Prostate gland (tissue), 2 donors: ENCODE measurements at regions not wholly inside any gene's neighbourhood (a gene's known extent, or its start where the extent isn't known, plus 50 kb on each side); places are given as distances from the start of the nearest gene placed in this dataset.

ENCODE experiments used
- CTCF ChIP-seq, 4 experiments: fragments of 200-600 bp in 2 of 4; fragments of 450-650 bp in 2 of 4; sonication (generic) in 2 of 4; IDR thresholded peaks; 1 replicate in 3 of 4; 2 replicates in 1 of 4; pipeline ENCODE4 v1.5.1; 2016 to 2019; ENCODE audit warnings: antibody characterized with exemption in 4 of 4, mild to moderate bottlenecking in 2 of 4, moderate library complexity in 2 of 4
- POLR2A ChIP-seq: fragments of 450-650 bp; IDR thresholded peaks from one replicate; pipeline ENCODE4 v1.6.1; 2016; ENCODE audit warnings: antibody characterized with exemption, mild to moderate bottlenecking

DNA sequence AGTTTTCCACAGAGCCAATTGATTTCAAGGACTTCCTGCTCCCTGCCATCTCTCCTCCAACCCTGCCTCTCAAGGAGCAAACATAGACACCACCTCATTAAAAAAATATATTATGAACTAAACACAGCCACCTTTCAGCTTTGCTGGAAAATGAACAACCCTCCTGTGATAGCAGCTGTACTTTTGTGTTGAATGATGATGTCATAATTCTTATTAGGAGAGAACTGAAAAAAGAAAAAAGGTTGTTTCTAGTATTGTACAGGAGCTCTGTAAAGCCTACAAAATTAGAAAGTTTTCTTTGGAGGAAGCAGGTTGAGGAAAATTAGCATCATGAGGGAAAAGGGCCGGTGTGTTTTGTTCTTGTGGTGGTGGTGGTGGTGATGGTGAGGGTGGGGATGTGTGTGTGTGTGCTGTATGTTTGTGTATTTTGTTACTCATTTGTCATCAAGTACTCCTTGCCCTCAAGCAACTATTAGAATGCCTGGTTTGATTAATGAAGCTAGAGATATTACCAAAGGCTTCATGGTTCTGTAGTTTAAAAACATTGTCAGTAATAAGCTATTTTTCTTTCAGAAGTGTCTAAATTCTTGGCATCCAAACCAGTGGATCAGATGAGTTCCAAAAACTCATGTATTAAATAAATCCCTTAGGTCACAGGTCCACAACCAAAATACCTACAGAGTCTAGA is 405.9 kb downstream of the TLE4 start:
- no peak for TF ChIP-seq CTCF (IDR thresholded peaks at IDR 0.05)
- no peak for TF ChIP-seq POLR2A
